Raji (cell line): ENCODE measurements at regions not wholly inside any gene's neighbourhood (a gene's known extent, or its start where the extent isn't known, plus 50 kb on each side); places are given as distances from the start of the nearest gene placed in this dataset.

Experiments used
- POLR2A ChIP-seq: IDR thresholded peaks from 2 replicates; pipeline ENCODE4 v1.6.1; 2011; ENCODE audit warnings: low read depth, low read length, control low read depth; ENCODE audit not compliant: insufficient read depth

GRCh38 chr3:195657475-195658372 is 63.1 kb upstream of the MUC20 start:
- TF ChIP-seq POLR2A = peak; percentile 57
